Transverse colon (tissue), 4 donors: ENCODE measurements at regions not wholly inside any gene's neighbourhood (a gene's known extent, or its start where the extent isn't known, plus 50 kb on each side); places are given as distances from the start of the nearest gene placed in this dataset.
"Not testable (repeated sequence)": the region's sequence is repeated elsewhere in the genome, so short reads cannot be mapped to it uniquely, and the experiment has no call there.

Source experiments
- DNase-seq: peaks from one replicate; pipeline ENCODE4 v3.0.0-alpha.2; 2019
- H3K27ac ChIP-seq, 4 donors: fragments of 200-600 bp; sonication (generic); 2 replicates each; pipeline ENCODE4 v1.5.1; 2016 to 2018; ENCODE audit warnings: inconsistent platforms in 4 of 4
- H3K27me3 ChIP-seq: fragments of 200-600 bp; sonication (generic); 2 replicates; pipeline ENCODE4 v1.5.1; 2017; ENCODE audit warnings: inconsistent platforms
- H3K36me3 ChIP-seq, 4 donors: fragments of 200-600 bp; sonication (generic); 2 replicates each; pipeline ENCODE4 v1.5.1; 2017 to 2019; ENCODE audit warnings: inconsistent platforms in 4 of 4
- H3K4me1 ChIP-seq, 4 donors: fragments of 200-600 bp; sonication (generic); 2 replicates each; pipeline ENCODE4 v1.5.1; 2017 to 2020; ENCODE audit warnings: inconsistent platforms in 4 of 4
- H3K4me3 ChIP-seq, 4 donors: fragments of 200-600 bp; sonication (generic); 1 replicate in 1 of 4; 2 replicates in 3 of 4; pipeline versions ENCODE4 v1.5.1 to v1.6.1; 2017 to 2019; ENCODE audit warnings: inconsistent platforms in 4 of 4
- H3K9me3 ChIP-seq, 2 donors: fragments of 200-600 bp; sonication (generic); 2 replicates each; pipeline ENCODE4 v1.5.1; 2017 to 2019; ENCODE audit warnings: inconsistent platforms in 2 of 2
- CTCF ChIP-seq, 5 experiments: fragments of 200-600 bp in 3 of 5; fragments of 450-650 bp in 2 of 5; sonication (generic) in 3 of 5; IDR thresholded peaks; 1 replicate in 2 of 5; 2 replicates in 3 of 5; pipeline ENCODE4 v1.5.1; 2016 to 2017; ENCODE audit warnings: antibody characterized with exemption in 5 of 5, inconsistent platforms in 3 of 5, mild to moderate bottlenecking in 2 of 5, moderate library complexity in 1 of 5
- EP300 ChIP-seq: sonication (generic); formaldehyde crosslinking; IDR thresholded peaks from one replicate; pipeline ENCODE4 v1.6.1; 2017; ENCODE audit warnings: antibody characterized with exemption, low read depth
- POLR2A ChIP-seq: fragments of 450-650 bp; IDR thresholded peaks from one replicate; pipeline ENCODE4 v1.6.1; 2016; ENCODE audit warnings: antibody characterized with exemption, mild to moderate bottlenecking, moderate library complexity
- POLR2AphosphoS5 ChIP-seq, 3 donors: sonication (generic); formaldehyde crosslinking; IDR thresholded peaks; one replicate each; pipeline ENCODE4 v1.6.1; 2016; ENCODE audit warnings: antibody characterized with exemption in 3 of 3
- WGBS, 2 donors: methylation state at CpG; one replicate each; pipeline ENCODE4 v1.1.5; 2018; ENCODE audit warnings: low coverage in 1 of 2; 5-methylcytosine and 5-hydroxymethylcytosine counted together
- in situ Hi-C, 4 donors: fragments of 200-750 bp; cut with MboI; loops; one replicate each; pipeline versions ENCODE4 v1.15.0 to v1.15.1; 2017; ENCODE audit warnings: low sequenced_read_pairs in 3 of 4, low pct_ligation_motif_present in 1 of 4, low pct_unique_long_range_greater_than_20kb in 1 of 4
- intact Hi-C: fragments of 100-400 bp; cut with DNase I; formaldehyde crosslinking; loops from one replicate; pipeline ENCODE4 v1.15.1; 2023; ENCODE audit warnings: low total_unique reads

- H3K4me1 ChIP-seq = no peaks in the 10 kb centered on the region
- TF ChIP-seq POLR2AphosphoS5 (IDR thresholded peaks at IDR 0.05) = no peak
- TF ChIP-seq POLR2A = no peak
- no peak for TF ChIP-seq CTCF (IDR thresholded peaks at IDR 0.05)
- TF ChIP-seq EP300 = no peak
- no peaks in the 10 kb centered on the region for H3K36me3 ChIP-seq
- no peak overlapping the region for H3K4me3 ChIP-seq
- WGBS, 2 donors = 28 to 51% methylated on average over 3 to 18 of the region's 18 CpGs
- no peak for DNase-seq
- H3K27ac ChIP-seq = no peak overlapping the region
- intact Hi-C loops = no loop called here
- H3K9me3 ChIP-seq = no peaks in the 10 kb centered on the region
- in situ Hi-C loops = no loop called here
- H3K27me3 ChIP-seq = peaks cover 16% of the 10 kb centered on the region
Observed at GRCh38 chr2:120511536-120511935, 165.6 kb downstream of the INHBB start.

- Histone ChIP-seq H3K36me3 (no peaks in the 10 kb centered on the region), H3K27me3 (peaks cover 18% of the 10 kb centered on the region), H3K4me1 (no peaks in the 10 kb centered on the region), H3K27ac (no peak overlapping the region), H3K4me3 (no peak overlapping the region), H3K9me3 (no peaks in the 10 kb centered on the region)
- no peak for TF ChIP-seq POLR2AphosphoS5 (IDR thresholded peaks at IDR 0.05)
- no peak for TF ChIP-seq EP300
- no peak for TF ChIP-seq CTCF (IDR thresholded peaks at IDR 0.05)
- TF ChIP-seq POLR2A = no peak
- WGBS, 2 donors = 72% methylated on average over 19 of the region's 19 CpGs; no CpG with 5 or more reads in 1 of the 2 donors
- in situ Hi-C loops = no loop called here
- no peak for DNase-seq
- intact Hi-C loops = no loop called here
Observed at GRCh38 chr2:120511947-120512710, 166.2 kb downstream of the INHBB start.

GRCh38 chr2:120513776-120514357 is 167.9 kb downstream of the INHBB start:
- no peak overlapping the region for H3K4me3 ChIP-seq
- DNase-seq = no peak
- intact Hi-C loops (no loop called here), in situ Hi-C loops (no loop called here)
- H3K27me3 ChIP-seq = peaks cover 18% of the 10 kb centered on the region
- no peaks in the 10 kb centered on the region for H3K9me3 ChIP-seq
- no peak overlapping the region for H3K27ac ChIP-seq
- H3K36me3 ChIP-seq = no peaks in the 10 kb centered on the region
- H3K4me1 ChIP-seq = no peaks in the 10 kb centered on the region
- TF ChIP-seq CTCF (IDR thresholded peaks at IDR 0.05) = no peak
- no peak for TF ChIP-seq POLR2AphosphoS5 (IDR thresholded peaks at IDR 0.05)
- TF ChIP-seq POLR2A = no peak
- no peak for TF ChIP-seq EP300
- WGBS, 2 donors = 94 to 100% methylated on average over 1 to 10 of the region's 10 CpGs

- WGBS, 2 donors = 85% methylated on average over 8 of the region's 8 CpGs; no CpG with 5 or more reads in 1 of the 2 donors
- H3K27ac ChIP-seq = no peak overlapping the region
- DNase-seq = no peak
- H3K4me1 ChIP-seq = no peaks in the 10 kb centered on the region
- H3K4me3 ChIP-seq = no peak overlapping the region
- H3K36me3 ChIP-seq = no peaks in the 10 kb centered on the region
- intact Hi-C loops = no loop called here
- no peak for TF ChIP-seq POLR2AphosphoS5 (IDR thresholded peaks at IDR 0.05)
- TF ChIP-seq POLR2A = no peak
- TF ChIP-seq EP300 = no peak
- no peak for TF ChIP-seq CTCF (IDR thresholded peaks at IDR 0.05)
- no peaks in the 10 kb centered on the region for H3K9me3 ChIP-seq
- in situ Hi-C loops = no loop called here
- peaks cover 18% of the 10 kb centered on the region for H3K27me3 ChIP-seq
Observed at GRCh38 chr2:120514521-120514920, 168.6 kb downstream of the INHBB start.

- DNase-seq, H3K36me3 ChIP-seq, H3K4me3 ChIP-seq, H3K9me3 ChIP-seq, H3K4me1 ChIP-seq, in situ Hi-C loops, intact Hi-C loops, H3K27ac ChIP-seq: not testable (repeated sequence)
- peaks cover 18% of the 10 kb centered on the region for H3K27me3 ChIP-seq
- 90% methylated on average over 1 of the region's 1 CpG; no CpG with 5 or more reads in 1 of the 2 donors for WGBS, 2 donors
Observed at GRCh38 chr2:120515066-120515758, 169.3 kb downstream of the INHBB start.
